MM.1S (cell line): ENCODE measurements at regions not wholly inside any gene's neighbourhood (a gene's known extent, or its start where the extent isn't known, plus 50 kb on each side); places are given as distances from the start of the nearest gene placed in this dataset.

Experiments
- DNase-seq: peaks from one replicate; pipeline ENCODE4 v3.0.0-alpha.2; 2015
- H2AFZ ChIP-seq: fragments of 300-600 bp; sonication (generic); 2 replicates; pipeline ENCODE4 v1.6.0; 2016; ENCODE audit warnings: antibody characterized with exemption, low read length
- H3F3A ChIP-seq: fragments of 300-600 bp; sonication (generic); 2 replicates; pipeline ENCODE4 v1.6.1; 2016; ENCODE audit warnings: mild to moderate bottlenecking, antibody characterized with exemption, low read length, moderate library complexity, mixed read lengths; ENCODE audit not compliant: insufficient read depth
- H3K27ac ChIP-seq: fragments of 300-600 bp; sonication (generic); 2 replicates; pipeline ENCODE4 v1.5.1; 2016; ENCODE audit warnings: mild to moderate bottlenecking, low read length
- H3K27me3 ChIP-seq: fragments of 300-600 bp; sonication (generic); replicated peaks from 2 replicates; pipeline ENCODE4 v1.6.0; 2016; ENCODE audit warnings: low read length; ENCODE audit not compliant: insufficient read depth
- H3K36me3 ChIP-seq: fragments of 300-600 bp; sonication (generic); replicated peaks from 2 replicates; pipeline ENCODE4 v1.6.1; 2016; ENCODE audit warnings: mild to moderate bottlenecking, low read length, mixed read lengths; ENCODE audit not compliant: insufficient read depth
- H3K4me1 ChIP-seq: fragments of 300-600 bp; sonication (generic); 2 replicates; pipeline ENCODE4 v1.6.1; 2016; ENCODE audit warnings: low read length, mixed read lengths
- H3K4me2 ChIP-seq: fragments of 300-600 bp; sonication (generic); 2 replicates; pipeline ENCODE4 v1.6.0; 2016; ENCODE audit warnings: low read depth, low read length
- H3K4me3 ChIP-seq: fragments of 300-600 bp; sonication (generic); 2 replicates; pipeline ENCODE4 v1.5.1; 2016; ENCODE audit warnings: low read length, mixed read lengths
- H3K79me2 ChIP-seq: fragments of 300-600 bp; sonication (generic); 2 replicates; pipeline ENCODE4 v1.6.1; 2016; ENCODE audit warnings: mixed run types, low read length, mixed read lengths
- H3K9ac ChIP-seq: fragments of 300-600 bp; sonication (generic); 2 replicates; pipeline ENCODE4 v1.6.1; 2016; ENCODE audit warnings: low read length, mixed read lengths
- H3K9me2 ChIP-seq: fragments of 300-600 bp; sonication (generic); replicated peaks from 2 replicates; pipeline ENCODE4 v1.6.1; 2016; ENCODE audit warnings: mild to moderate bottlenecking, low read length, mixed read lengths; ENCODE audit not compliant: insufficient read depth
- H3K9me3 ChIP-seq: fragments of 300-600 bp; sonication (generic); replicated peaks from 2 replicates; pipeline ENCODE4 v1.6.1; 2016; ENCODE audit warnings: mild to moderate bottlenecking, low read length, mixed read lengths; ENCODE audit not compliant: insufficient read depth
- H4K20me1 ChIP-seq: fragments of 300-600 bp; sonication (generic); 2 replicates; pipeline ENCODE4 v1.6.1; 2016; ENCODE audit warnings: mild to moderate bottlenecking, low read length, moderate library complexity, mixed read lengths; ENCODE audit not compliant: insufficient read depth
- CTCF ChIP-seq: fragments of 300-600 bp; sonication (generic); IDR thresholded peaks from 2 replicates; pipeline ENCODE4 v1.5.1; 2016; ENCODE audit warnings: antibody characterized with exemption, low read length, mixed read lengths
- EZH2 ChIP-seq: fragments of 300-600 bp; sonication (generic); optimal IDR thresholded peaks from 2 replicates; pipeline ENCODE3; 2017; ENCODE audit warnings: low read depth, mild to moderate bottlenecking, antibody characterized with exemption, low read length, mixed read lengths
- EZH2phosphoT487 ChIP-seq: fragments of 300-600 bp; sonication (generic); IDR thresholded peaks from 2 replicates; pipeline ENCODE4 v1.6.1; 2018; ENCODE audit warnings: antibody characterized with exemption, low read length

- H3K4me3 ChIP-seq = no peak overlapping the region
- H3K4me2 ChIP-seq = no peak overlapping the region
- no peak for TF ChIP-seq CTCF
- no peak for TF ChIP-seq EZH2phosphoT487
- no peak for TF ChIP-seq EZH2
- no peaks in the 10 kb centered on the region for H3K79me2 ChIP-seq
- no peak overlapping the region for H3K9ac ChIP-seq
- no peaks in the 10 kb centered on the region for H4K20me1 ChIP-seq
- no peak overlapping the region for H2AFZ ChIP-seq
- no peaks in the 10 kb centered on the region for H3K9me3 ChIP-seq
- no peaks in the 10 kb centered on the region for H3K4me1 ChIP-seq
- DNase-seq = no peak
- no peaks in the 10 kb centered on the region for H3K9me2 ChIP-seq
- no peaks in the 10 kb centered on the region for H3K27me3 ChIP-seq
- H3K36me3 ChIP-seq = no peaks in the 10 kb centered on the region
- no peaks in the 10 kb centered on the region for H3F3A ChIP-seq
- H3K27ac ChIP-seq = no peak overlapping the region
Measured at GRCh38 chr2:142478206-142478605, 347.4 kb upstream of the LRP1B start.

- no peaks in the 10 kb centered on the region for H3K9me3 ChIP-seq
- no peaks in the 10 kb centered on the region for H3F3A ChIP-seq
- H3K9ac ChIP-seq = no peak overlapping the region
- no peaks in the 10 kb centered on the region for H3K79me2 ChIP-seq
- no peak overlapping the region for H3K27ac ChIP-seq
- no peaks in the 10 kb centered on the region for H3K27me3 ChIP-seq
- no peak for TF ChIP-seq EZH2phosphoT487
- no peak for TF ChIP-seq CTCF
- TF ChIP-seq EZH2 = no peak
- H3K36me3 ChIP-seq = no peaks in the 10 kb centered on the region
- H3K4me3 ChIP-seq = no peak overlapping the region
- no peak for DNase-seq
- no peak overlapping the region for H3K4me2 ChIP-seq
- H2AFZ ChIP-seq = no peak overlapping the region
- no peaks in the 10 kb centered on the region for H4K20me1 ChIP-seq
- no peaks in the 10 kb centered on the region for H3K4me1 ChIP-seq
- H3K9me2 ChIP-seq = no peaks in the 10 kb centered on the region
Measured at GRCh38 chr2:142472382-142472781, 341.6 kb upstream of the LRP1B start.

GRCh38 chr2:142467321-142467720, 336.5 kb upstream of the LRP1B start:
- TF ChIP-seq CTCF = no peak
- TF ChIP-seq EZH2 = no peak
- no peak for TF ChIP-seq EZH2phosphoT487
- Histone ChIP-seq H3K9me2 (no peaks in the 10 kb centered on the region), H3K9me3 (no peaks in the 10 kb centered on the region)

DNA sequence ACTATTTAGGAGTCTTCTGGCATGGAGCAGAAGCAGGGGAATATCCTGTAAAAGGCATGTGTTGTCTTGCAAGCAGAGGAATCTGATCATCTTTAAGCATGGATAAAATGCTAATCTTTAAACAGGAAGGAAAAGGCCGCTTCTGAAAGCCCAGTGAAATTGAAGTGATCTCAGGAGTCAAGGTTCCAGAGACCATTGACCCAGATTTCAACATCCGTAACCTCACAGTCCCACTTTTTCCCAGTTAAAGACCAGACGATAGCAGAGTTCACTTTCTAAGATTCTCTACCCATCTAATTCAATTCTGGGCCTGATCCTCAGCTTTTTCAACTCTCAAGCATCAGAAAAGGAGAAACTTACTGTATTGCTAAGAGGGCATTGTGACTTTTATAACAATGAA, 332.2 kb upstream of the LRP1B start:
- DNase-seq = no peak
- TF ChIP-seq EZH2 (no peak), EZH2phosphoT487 (no peak), CTCF (no peak)

More at GRCh38 chr2:142467321-142467720, 336.5 kb upstream of the LRP1B start:
- H3K27ac ChIP-seq = no peak overlapping the region
- H3K79me2 ChIP-seq = no peaks in the 10 kb centered on the region
- H3K36me3 ChIP-seq = no peaks in the 10 kb centered on the region
- DNase-seq = no peak
- no peaks in the 10 kb centered on the region for H3K27me3 ChIP-seq
- no peaks in the 10 kb centered on the region for H4K20me1 ChIP-seq
- H3K4me2 ChIP-seq = no peak overlapping the region
- H3K4me3 ChIP-seq = no peak overlapping the region
- H2AFZ ChIP-seq = no peak overlapping the region
- no peak overlapping the region for H3K9ac ChIP-seq
- H3F3A ChIP-seq = no peaks in the 10 kb centered on the region
- no peaks in the 10 kb centered on the region for H3K4me1 ChIP-seq

More for the DNA sequence above, 332.2 kb upstream of the LRP1B start:
- Histone ChIP-seq H3F3A (no peaks in the 10 kb centered on the region), H3K9me2 (no peaks in the 10 kb centered on the region), H3K9me3 (no peaks in the 10 kb centered on the region), H4K20me1 (no peaks in the 10 kb centered on the region), H3K4me1 (no peaks in the 10 kb centered on the region), H3K4me3 (no peak overlapping the region), H3K27me3 (no peaks in the 10 kb centered on the region), H3K79me2 (no peaks in the 10 kb centered on the region), H3K9ac (no peak overlapping the region), H3K27ac (no peak overlapping the region), H2AFZ (no peak overlapping the region), H3K36me3 (no peaks in the 10 kb centered on the region), H3K4me2 (no peak overlapping the region)
